ENCODE measurements at regions not wholly inside any gene's neighbourhood (a gene's known extent, or its start where the extent isn't known, plus 50 kb on each side); places are given as distances from the start of the nearest gene placed in this dataset.

DNA sequence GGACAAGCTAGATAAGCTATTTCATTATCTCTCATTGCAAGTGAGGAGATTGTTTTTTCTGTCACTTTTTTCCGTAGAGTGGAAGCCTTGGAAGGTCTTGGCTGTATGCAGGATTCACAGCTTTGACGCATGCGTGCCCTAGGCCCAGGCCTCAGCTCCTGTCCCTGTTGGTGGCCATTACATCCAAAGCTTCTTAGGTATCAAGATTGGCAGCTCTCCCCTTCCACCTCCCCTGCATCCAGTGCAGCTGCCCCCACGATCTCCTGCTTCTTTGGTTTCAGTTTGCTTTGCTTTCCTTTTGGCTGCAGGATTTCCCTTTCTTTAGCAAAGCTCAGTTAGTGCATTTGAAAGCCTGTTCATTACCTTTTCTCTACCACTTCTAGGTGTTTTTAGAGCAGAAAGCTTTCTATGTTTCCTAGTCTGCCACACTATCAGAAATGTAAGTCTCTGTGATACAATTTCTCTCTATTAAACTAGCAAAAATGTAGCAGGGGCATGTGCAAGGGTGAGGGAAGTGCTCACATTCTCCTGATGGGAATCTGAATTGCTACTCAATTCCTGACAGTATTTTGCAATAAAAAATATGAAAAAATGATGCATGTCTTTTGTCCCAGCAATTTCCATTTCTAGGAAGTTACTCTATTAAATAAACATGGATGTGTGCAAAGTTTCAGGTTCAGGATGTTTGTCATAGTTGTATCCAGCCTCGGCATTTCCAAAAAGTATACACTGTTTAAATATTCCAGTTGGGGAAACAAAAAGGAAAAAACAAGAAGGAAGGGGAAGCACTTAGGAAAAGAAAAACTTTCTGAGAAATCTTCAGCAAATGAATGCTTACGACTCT is 91.2 kb downstream of the LIPG start:
- TF ChIP-seq, protein P1, sequence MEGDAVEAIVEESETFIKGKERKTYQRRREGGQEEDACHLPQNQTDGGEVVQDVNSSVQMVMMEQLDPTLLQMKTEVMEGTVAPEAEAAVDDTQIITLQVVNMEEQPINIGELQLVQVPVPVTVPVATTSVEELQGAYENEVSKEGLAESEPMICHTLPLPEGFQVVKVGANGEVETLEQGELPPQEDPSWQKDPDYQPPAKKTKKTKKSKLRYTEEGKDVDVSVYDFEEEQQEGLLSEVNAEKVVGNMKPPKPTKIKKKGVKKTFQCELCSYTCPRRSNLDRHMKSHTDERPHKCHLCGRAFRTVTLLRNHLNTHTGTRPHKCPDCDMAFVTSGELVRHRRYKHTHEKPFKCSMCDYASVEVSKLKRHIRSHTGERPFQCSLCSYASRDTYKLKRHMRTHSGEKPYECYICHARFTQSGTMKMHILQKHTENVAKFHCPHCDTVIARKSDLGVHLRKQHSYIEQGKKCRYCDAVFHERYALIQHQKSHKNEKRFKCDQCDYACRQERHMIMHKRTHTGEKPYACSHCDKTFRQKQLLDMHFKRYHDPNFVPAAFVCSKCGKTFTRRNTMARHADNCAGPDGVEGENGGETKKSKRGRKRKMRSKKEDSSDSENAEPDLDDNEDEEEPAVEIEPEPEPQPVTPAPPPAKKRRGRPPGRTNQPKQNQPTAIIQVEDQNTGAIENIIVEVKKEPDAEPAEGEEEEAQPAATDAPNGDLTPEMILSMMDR (IDR thresholded peaks at IDR 0.05; ENCODE audit: insufficient read depth, low read depth, low read length) = no peak
- H3K27me3 ChIP-seq (ENCODE audit: control insufficient read depth, insufficient read depth, low read length) = no peaks in the 10 kb centered on the region
- no peak for DNase-seq (ENCODE audit: low read depth)
- ChIA-PET CTCF (interaction anchor here (0.6 to 1.1 kb wide), 3 partner anchors 20 to 37 kb away, joined by 3 read pairs; no protein-coding TSS in a partner anchor), POLR2A (no interaction called here)
- H3K4me3 ChIP-seq (ENCODE audit: low read depth, low read length) = no peak overlapping the region
- H3K36me3 ChIP-seq (ENCODE audit: control insufficient read depth, insufficient read depth, low read length) = no peaks in the 10 kb centered on the region

DNA sequence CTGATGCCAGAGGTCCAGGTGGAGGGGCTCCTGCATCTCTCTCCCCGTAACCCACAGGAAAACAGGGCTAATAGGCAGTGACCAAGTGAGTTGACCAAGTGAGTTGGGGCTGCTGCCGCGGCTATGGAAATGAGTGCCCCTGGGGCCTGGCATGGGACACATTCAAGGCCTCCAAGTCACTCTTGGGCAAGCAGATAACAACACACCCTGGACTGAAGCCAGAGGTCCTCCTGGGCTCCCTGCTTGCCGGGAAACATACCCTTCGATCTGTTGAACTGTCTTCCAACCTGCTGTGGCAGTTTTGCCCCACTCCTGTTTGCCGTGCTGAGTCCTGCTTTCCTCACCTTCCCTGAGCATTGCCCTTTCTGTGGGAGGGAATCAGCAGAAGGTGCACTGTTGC is 89.2 kb downstream of the LIPG start:
- Histone ChIP-seq H3K27me3 (ENCODE audit: control insufficient read depth, insufficient read depth, low read length) (no peaks in the 10 kb centered on the region; the same call in 1 of the 2 replicates), H3K4me3 (ENCODE audit: low read depth, low read length) (no peak overlapping the region), H3K36me3 (ENCODE audit: control insufficient read depth, insufficient read depth, low read length) (no peaks in the 10 kb centered on the region)
- no peak for DNase-seq (ENCODE audit: low read depth)
- ChIA-PET POLR2A (no interaction called here), CTCF (no interaction called here)
- TF ChIP-seq, protein P1 (IDR thresholded peaks at IDR 0.05; ENCODE audit: insufficient read depth, low read depth, low read length) = no peak

DNA sequence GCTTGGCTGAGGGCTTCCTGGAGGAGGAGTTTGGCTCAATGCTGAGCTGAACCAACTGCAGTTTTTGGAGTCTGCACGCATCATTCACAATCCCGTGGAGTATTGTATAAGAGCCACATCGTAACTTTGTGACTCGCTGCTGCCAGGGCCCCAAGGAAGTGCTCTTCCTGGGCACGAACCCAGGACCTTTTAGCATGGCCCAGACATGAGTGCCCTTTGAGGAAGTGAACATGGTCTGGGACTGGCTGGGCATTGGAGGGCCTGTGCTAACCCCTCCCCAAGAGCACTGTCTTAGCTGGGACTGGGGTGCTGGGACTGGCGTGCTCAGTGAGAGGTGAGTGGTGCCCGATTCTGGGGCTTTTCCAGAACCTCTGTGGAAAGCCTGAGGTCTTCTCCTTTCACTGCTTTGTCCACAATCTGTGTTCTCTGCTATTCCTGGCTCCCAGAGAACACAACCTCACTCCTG is 88.6 kb downstream of the LIPG start:
- POLR2A ChIA-PET = no interaction called here
- no peak for DNase-seq (ENCODE audit: low read depth)
- CTCF ChIA-PET = no interaction called here

DNA sequence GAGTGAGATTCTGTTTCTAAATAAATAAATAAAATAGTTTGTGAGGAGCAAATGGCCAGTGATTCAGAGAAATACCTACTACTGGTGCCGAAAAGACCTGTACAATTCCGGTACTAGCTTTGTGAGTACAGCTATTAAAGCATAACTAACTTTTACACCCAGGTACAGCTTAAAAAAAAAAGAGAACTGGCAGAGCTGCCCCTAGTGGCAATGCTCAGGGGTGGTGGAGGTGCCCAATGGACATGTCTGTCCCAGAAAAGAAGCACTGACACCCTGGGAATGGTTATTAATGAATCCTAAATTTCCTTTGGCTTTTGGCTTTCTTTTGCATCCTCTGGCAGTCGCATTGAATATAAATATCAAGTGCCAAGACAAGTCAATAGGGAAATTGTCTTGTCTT is 87.0 kb downstream of the LIPG start:
- CTCF ChIA-PET = no interaction called here
- H3K27me3 ChIP-seq (ENCODE audit: control insufficient read depth, insufficient read depth, low read length) = no peaks in the 10 kb centered on the region; the same call in 1 of the 2 replicates
- POLR2A ChIA-PET = no interaction called here
- TF ChIP-seq, protein P1 (IDR thresholded peaks at IDR 0.05; ENCODE audit: insufficient read depth, low read depth, low read length) = no peak
- no peak for DNase-seq (ENCODE audit: low read depth)
- H3K4me3 ChIP-seq (ENCODE audit: low read depth, low read length) = no peak overlapping the region
- H3K36me3 ChIP-seq (ENCODE audit: control insufficient read depth, insufficient read depth, low read length) = no peaks in the 10 kb centered on the region

More for the DNA sequence above, 88.6 kb downstream of the LIPG start:
- TF ChIP-seq, protein P1 (IDR thresholded peaks at IDR 0.05; ENCODE audit: insufficient read depth, low read depth, low read length) = no peak
- H3K36me3 ChIP-seq (ENCODE audit: control insufficient read depth, insufficient read depth, low read length) = no peaks in the 10 kb centered on the region
- no peaks in the 10 kb centered on the region; the same call in 1 of the 2 replicates for H3K27me3 ChIP-seq (ENCODE audit: control insufficient read depth, insufficient read depth, low read length)
- H3K4me3 ChIP-seq (ENCODE audit: low read depth, low read length) = no peak overlapping the region

All from BJ (cell line).